ENCODE measurements at regions not wholly inside any gene's neighbourhood (a gene's known extent, or its start where the extent isn't known, plus 50 kb on each side); places are given as distances from the start of the nearest gene placed in this dataset.

- Histone ChIP-seq H3K27ac (ENCODE audit: low read depth, low read length) (no peak overlapping the region), H3K9me3 (ENCODE audit: control insufficient read depth in 3 of 3, low read length in 3 of 3) (no peaks in the 10 kb centered on the region), H3K36me3 (ENCODE audit: control insufficient read depth in 3 of 3, insufficient read depth in 3 of 3, low read length in 3 of 3) (no peaks in the 10 kb centered on the region), H3K27me3 (ENCODE audit: control insufficient read depth in 3 of 3, insufficient read depth in 3 of 3, low read length in 3 of 3) (peaks cover 0 to 4% (median 0%) of the 10 kb centered on the region in 3 donors), H3K4me1 (ENCODE audit: control insufficient read depth in 3 of 3, insufficient read depth in 3 of 3, low read length in 3 of 3) (peaks cover 7 to 10% (median 9%) of the 10 kb centered on the region in 3 donors), H3K4me3 (ENCODE audit: low read length in 3 of 3) (no peak overlapping the region), H3K9ac (ENCODE audit: low read depth in 1 of 3, low read length in 3 of 3) (no peak overlapping the region)
Observed at GRCh38 chr11:121932646-121933185, 183.3 kb downstream of the BLID start.

GRCh38 chr11:121931748-121932352, 184.2 kb downstream of the BLID start:
- H3K27me3 ChIP-seq (ENCODE audit: control insufficient read depth in 3 of 3, insufficient read depth in 3 of 3, low read length in 3 of 3) = peaks cover 0 to 4% (median 0%) of the 10 kb centered on the region in 3 donors
- peaks cover 7 to 10% (median 9%) of the 10 kb centered on the region in 3 donors for H3K4me1 ChIP-seq (ENCODE audit: control insufficient read depth in 3 of 3, insufficient read depth in 3 of 3, low read length in 3 of 3)
- H3K9me3 ChIP-seq (ENCODE audit: control insufficient read depth in 3 of 3, low read length in 3 of 3) = no peaks in the 10 kb centered on the region
- H3K9ac ChIP-seq (ENCODE audit: low read depth in 1 of 3, low read length in 3 of 3) = no peak overlapping the region
- no peak overlapping the region for H3K27ac ChIP-seq (ENCODE audit: low read depth, low read length)
- H3K36me3 ChIP-seq (ENCODE audit: control insufficient read depth in 3 of 3, insufficient read depth in 3 of 3, low read length in 3 of 3) = no peaks in the 10 kb centered on the region
- H3K4me3 ChIP-seq (ENCODE audit: low read length in 3 of 3) = no peak overlapping the region

DNA sequence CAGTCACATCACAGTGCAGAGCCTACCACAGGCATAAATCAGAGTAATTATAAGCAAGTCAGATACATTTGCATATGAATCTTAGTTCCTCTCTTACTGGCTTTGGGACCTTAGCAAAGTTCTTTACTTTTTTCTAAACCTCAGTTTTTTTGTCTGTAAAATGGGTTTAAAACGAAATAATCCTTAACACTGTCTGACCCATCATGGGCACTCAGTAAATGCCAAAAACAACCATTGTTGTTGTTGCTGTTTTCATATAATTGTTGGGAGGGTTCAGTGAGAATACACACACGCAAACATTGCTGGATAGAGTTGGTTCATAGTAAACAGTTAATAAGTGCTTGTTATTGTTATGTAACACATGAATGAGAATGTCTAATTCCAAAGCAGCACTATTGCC, 184.9 kb downstream of the BLID start:
- H3K4me3 ChIP-seq (ENCODE audit: low read length in 3 of 3) = no peak overlapping the region
- H3K9ac ChIP-seq (ENCODE audit: low read depth in 1 of 3, low read length in 3 of 3) = no peak overlapping the region
- peaks cover 1 to 9% (median 4%) of the 10 kb centered on the region in 3 donors for H3K4me1 ChIP-seq (ENCODE audit: control insufficient read depth in 3 of 3, insufficient read depth in 3 of 3, low read length in 3 of 3)
- H3K36me3 ChIP-seq (ENCODE audit: control insufficient read depth in 3 of 3, insufficient read depth in 3 of 3, low read length in 3 of 3) = no peaks in the 10 kb centered on the region
- no peak overlapping the region for H3K27ac ChIP-seq (ENCODE audit: low read depth, low read length)
- H3K27me3 ChIP-seq (ENCODE audit: control insufficient read depth in 3 of 3, insufficient read depth in 3 of 3, low read length in 3 of 3) = peaks cover 0 to 4% (median 0%) of the 10 kb centered on the region in 3 donors
- no peaks in the 10 kb centered on the region for H3K9me3 ChIP-seq (ENCODE audit: control insufficient read depth in 3 of 3, low read length in 3 of 3)

- H3K27ac ChIP-seq (ENCODE audit: low read depth, low read length) = no peak overlapping the region
- no peaks in the 10 kb centered on the region for H3K9me3 ChIP-seq (ENCODE audit: control insufficient read depth in 3 of 3, low read length in 3 of 3)
- peak overlapping the region in 1 of 3 donors; percentile 35 for H3K9ac ChIP-seq (ENCODE audit: low read depth in 1 of 3, low read length in 3 of 3)
- H3K36me3 ChIP-seq (ENCODE audit: control insufficient read depth in 3 of 3, insufficient read depth in 3 of 3, low read length in 3 of 3) = no peaks in the 10 kb centered on the region
- H3K4me1 ChIP-seq (ENCODE audit: control insufficient read depth in 3 of 3, insufficient read depth in 3 of 3, low read length in 3 of 3) = peaks cover 0 to 9% (median 4%) of the 10 kb centered on the region in 3 donors
- peaks cover 0 to 4% (median 0%) of the 10 kb centered on the region in 3 donors for H3K27me3 ChIP-seq (ENCODE audit: control insufficient read depth in 3 of 3, insufficient read depth in 3 of 3, low read length in 3 of 3)
- peak overlapping the region; percentile 42 to 67 (median 44) for H3K4me3 ChIP-seq (ENCODE audit: low read length in 3 of 3)
Observed at GRCh38 chr11:121930004-121930965, 185.7 kb downstream of the BLID start.

GRCh38 chr11:121929581-121929980, 186.4 kb downstream of the BLID start:
- H3K9me3 ChIP-seq (ENCODE audit: control insufficient read depth in 3 of 3, low read length in 3 of 3) = no peaks in the 10 kb centered on the region
- H3K36me3 ChIP-seq (ENCODE audit: control insufficient read depth in 3 of 3, insufficient read depth in 3 of 3, low read length in 3 of 3) = no peaks in the 10 kb centered on the region
- H3K4me3 ChIP-seq (ENCODE audit: low read length in 3 of 3) = peak overlapping the region; percentile 3 to 44 (median 42)
- H3K4me1 ChIP-seq (ENCODE audit: control insufficient read depth in 3 of 3, insufficient read depth in 3 of 3, low read length in 3 of 3) = peaks cover 0 to 9% (median 4%) of the 10 kb centered on the region in 3 donors
- no peak overlapping the region for H3K9ac ChIP-seq (ENCODE audit: low read depth in 1 of 3, low read length in 3 of 3)
- H3K27me3 ChIP-seq (ENCODE audit: control insufficient read depth in 3 of 3, insufficient read depth in 3 of 3, low read length in 3 of 3) = peaks cover 0 to 4% (median 0%) of the 10 kb centered on the region in 3 donors
- H3K27ac ChIP-seq (ENCODE audit: low read depth, low read length) = no peak overlapping the region

DNA sequence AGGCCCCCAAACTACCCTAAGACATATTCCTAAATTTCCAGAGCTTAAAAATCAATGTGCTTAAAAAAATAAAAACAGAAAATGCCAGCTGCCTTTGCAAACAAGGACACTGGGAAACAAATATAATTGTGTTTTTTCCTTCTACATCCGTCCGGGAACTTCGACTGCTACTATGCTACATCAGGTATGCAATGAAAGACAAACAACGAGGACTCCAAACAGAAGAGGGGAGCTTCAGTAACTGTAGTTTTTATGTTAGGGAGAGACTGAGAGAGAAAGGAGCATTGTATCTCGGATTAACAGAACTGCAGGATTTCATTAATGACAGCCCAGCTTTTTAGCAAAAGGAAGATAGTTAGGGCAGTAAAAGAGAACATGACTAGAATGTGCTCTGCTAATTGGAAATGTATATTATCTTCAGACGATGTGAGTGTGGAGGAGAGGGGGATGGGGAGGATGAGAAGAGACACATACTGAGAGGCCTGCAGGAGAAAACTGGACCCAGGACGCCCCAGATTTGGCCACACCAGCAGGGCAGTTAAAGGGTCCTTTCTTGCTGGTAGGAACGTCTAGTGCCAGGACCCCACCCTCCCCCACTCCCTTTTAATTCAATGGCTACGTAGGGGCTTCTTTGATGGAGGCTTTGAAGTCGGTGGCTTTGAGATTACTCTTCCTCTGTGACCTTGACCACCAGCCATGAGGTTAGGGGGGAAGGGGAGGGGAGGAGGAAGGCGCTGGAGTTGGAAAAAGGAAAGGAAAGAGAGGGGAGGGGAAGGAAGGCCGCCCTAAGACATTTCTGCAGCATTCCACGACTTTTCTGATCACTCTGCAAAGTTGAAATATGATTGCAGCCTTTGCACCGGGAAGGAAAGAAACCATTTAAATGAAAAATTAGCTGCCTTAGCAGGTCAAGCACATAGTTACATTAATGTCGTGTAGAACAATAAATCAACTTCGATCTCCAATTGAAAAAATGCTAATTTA, 187.1 kb downstream of the BLID start:
- Histone ChIP-seq H3K27me3 (ENCODE audit: control insufficient read depth in 3 of 3, insufficient read depth in 3 of 3, low read length in 3 of 3) (peaks cover 0 to 4% (median 0%) of the 10 kb centered on the region in 3 donors), H3K27ac (ENCODE audit: low read depth, low read length) (no peak overlapping the region), H3K9ac (ENCODE audit: low read depth in 1 of 3, low read length in 3 of 3) (no peak overlapping the region), H3K36me3 (ENCODE audit: control insufficient read depth in 3 of 3, insufficient read depth in 3 of 3, low read length in 3 of 3) (no peaks in the 10 kb centered on the region), H3K9me3 (ENCODE audit: control insufficient read depth in 3 of 3, low read length in 3 of 3) (no peaks in the 10 kb centered on the region), H3K4me1 (ENCODE audit: control insufficient read depth in 3 of 3, insufficient read depth in 3 of 3, low read length in 3 of 3) (peaks cover 0 to 9% (median 4%) of the 10 kb centered on the region in 3 donors), H3K4me3 (ENCODE audit: low read length in 3 of 3) (peak overlapping the region in 1 of 3 donors; percentile 33)

GRCh38 chr11:121927789-121928188, 188.2 kb downstream of the BLID start:
- H3K27ac ChIP-seq (ENCODE audit: low read depth, low read length) = no peak overlapping the region
- no peaks in the 10 kb centered on the region for H3K9me3 ChIP-seq (ENCODE audit: control insufficient read depth in 3 of 3, low read length in 3 of 3)
- peaks cover 0 to 9% (median 4%) of the 10 kb centered on the region in 3 donors for H3K4me1 ChIP-seq (ENCODE audit: control insufficient read depth in 3 of 3, insufficient read depth in 3 of 3, low read length in 3 of 3)
- no peak overlapping the region for H3K9ac ChIP-seq (ENCODE audit: low read depth in 1 of 3, low read length in 3 of 3)
- no peak overlapping the region for H3K4me3 ChIP-seq (ENCODE audit: low read length in 3 of 3)
- H3K27me3 ChIP-seq (ENCODE audit: control insufficient read depth in 3 of 3, insufficient read depth in 3 of 3, low read length in 3 of 3) = peaks cover 0 to 4% (median 0%) of the 10 kb centered on the region in 3 donors
- H3K36me3 ChIP-seq (ENCODE audit: control insufficient read depth in 3 of 3, insufficient read depth in 3 of 3, low read length in 3 of 3) = no peaks in the 10 kb centered on the region

DNA sequence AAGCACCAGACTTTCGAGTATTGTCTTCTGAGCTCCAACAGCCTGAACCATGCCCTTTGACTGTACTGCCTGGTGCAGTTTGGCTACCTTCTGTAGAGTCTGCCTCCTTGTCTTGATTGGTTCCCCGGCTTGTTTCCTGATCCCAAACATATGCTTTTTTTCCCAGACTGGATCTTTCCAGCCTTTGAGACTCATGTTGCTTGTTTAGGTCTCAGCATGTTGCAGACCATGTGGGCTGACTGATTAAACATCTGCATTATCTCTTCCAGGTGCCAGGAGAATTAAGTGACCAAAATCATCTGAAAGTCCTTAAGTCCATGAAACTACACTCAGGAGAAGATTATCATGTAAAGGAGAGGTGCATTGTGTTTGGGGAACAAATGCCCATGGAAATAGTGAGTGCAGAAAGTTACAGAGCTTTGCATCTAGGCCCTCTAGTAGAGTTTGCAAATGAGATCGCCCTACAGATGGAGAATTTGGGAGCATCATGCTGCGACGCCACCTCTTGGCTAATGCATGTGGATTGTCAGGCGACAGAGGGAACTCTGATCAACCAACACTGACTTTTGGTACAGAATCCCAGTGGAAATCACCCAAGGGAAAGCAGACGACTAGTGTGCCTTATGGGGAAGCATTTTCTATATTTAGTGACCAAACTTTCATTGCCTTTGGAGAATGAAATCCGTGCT, 188.8 kb downstream of the BLID start:
- H3K9me3 ChIP-seq (ENCODE audit: control insufficient read depth in 3 of 3, low read length in 3 of 3) = no peaks in the 10 kb centered on the region
- no peaks in the 10 kb centered on the region for H3K36me3 ChIP-seq (ENCODE audit: control insufficient read depth in 3 of 3, insufficient read depth in 3 of 3, low read length in 3 of 3)
- peaks cover 0 to 9% (median 4%) of the 10 kb centered on the region in 3 donors for H3K4me1 ChIP-seq (ENCODE audit: control insufficient read depth in 3 of 3, insufficient read depth in 3 of 3, low read length in 3 of 3)
- no peak overlapping the region for H3K9ac ChIP-seq (ENCODE audit: low read depth in 1 of 3, low read length in 3 of 3)
- peaks cover 0 to 4% (median 0%) of the 10 kb centered on the region in 3 donors for H3K27me3 ChIP-seq (ENCODE audit: control insufficient read depth in 3 of 3, insufficient read depth in 3 of 3, low read length in 3 of 3)
- H3K4me3 ChIP-seq (ENCODE audit: low read length in 3 of 3) = no peak overlapping the region
- H3K27ac ChIP-seq (ENCODE audit: low read depth, low read length) = no peak overlapping the region

DNA sequence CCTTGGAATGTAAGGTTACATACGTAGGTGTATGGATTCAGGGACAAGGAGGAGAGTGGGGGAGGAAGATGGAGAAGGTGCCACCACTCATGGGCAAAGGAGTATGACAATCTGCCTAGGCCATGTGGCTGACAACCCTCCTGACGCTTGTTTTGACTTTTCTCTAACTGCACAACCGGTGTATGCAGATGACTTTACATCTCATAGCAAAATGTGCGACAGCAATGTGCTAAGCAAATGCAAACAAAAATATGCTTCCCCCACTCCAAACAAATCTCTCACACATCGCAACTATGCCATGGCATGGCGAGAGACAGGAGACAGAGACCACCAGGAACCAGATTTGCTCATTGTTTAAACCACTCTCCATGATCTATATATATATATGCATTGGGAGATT, 191.8 kb downstream of the BLID start:
- Histone ChIP-seq H3K9me3 (ENCODE audit: control insufficient read depth in 3 of 3, low read length in 3 of 3) (no peaks in the 10 kb centered on the region), H3K4me3 (ENCODE audit: low read length in 3 of 3) (no peak overlapping the region), H3K27me3 (ENCODE audit: control insufficient read depth in 3 of 3, insufficient read depth in 3 of 3, low read length in 3 of 3) (no peaks in the 10 kb centered on the region), H3K4me1 (ENCODE audit: control insufficient read depth in 3 of 3, insufficient read depth in 3 of 3, low read length in 3 of 3) (peaks cover 0 to 2% (median 0%) of the 10 kb centered on the region in 3 donors), H3K27ac (ENCODE audit: low read depth, low read length) (no peak overlapping the region), H3K36me3 (ENCODE audit: control insufficient read depth in 3 of 3, insufficient read depth in 3 of 3, low read length in 3 of 3) (no peaks in the 10 kb centered on the region), H3K9ac (ENCODE audit: low read depth in 1 of 3, low read length in 3 of 3) (no peak overlapping the region)

Data from skeletal muscle tissue (tissue), 3 donors.